ENCODE measurements at regions not wholly inside any gene's neighbourhood (a gene's known extent, or its start where the extent isn't known, plus 50 kb on each side); places are given as distances from the start of the nearest gene placed in this dataset.
"Not testable (repeated sequence)": the region's sequence is repeated elsewhere in the genome, so short reads cannot be mapped to it uniquely, and the experiment has no call there.

DNA sequence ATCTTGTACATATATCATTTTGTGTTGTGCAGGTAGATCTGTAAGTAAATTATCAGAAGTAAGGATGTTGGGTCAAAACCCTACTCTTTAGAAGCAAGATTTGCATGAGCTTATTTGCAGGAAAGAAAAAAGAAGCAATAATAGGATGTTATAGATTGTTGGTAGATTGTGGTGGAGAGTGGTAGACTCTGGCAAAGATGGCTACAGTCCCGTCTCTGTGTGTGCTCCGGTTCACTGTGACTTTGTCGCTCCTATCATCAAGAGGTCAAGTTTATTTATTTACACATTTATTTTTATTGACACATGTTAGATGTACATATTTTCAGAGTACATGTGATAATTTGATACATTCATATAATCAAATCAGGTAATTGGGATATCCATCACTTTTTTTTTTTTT, 81.0 kb upstream of the NDUFV2 start:
- DNase-seq = no peak

DNA sequence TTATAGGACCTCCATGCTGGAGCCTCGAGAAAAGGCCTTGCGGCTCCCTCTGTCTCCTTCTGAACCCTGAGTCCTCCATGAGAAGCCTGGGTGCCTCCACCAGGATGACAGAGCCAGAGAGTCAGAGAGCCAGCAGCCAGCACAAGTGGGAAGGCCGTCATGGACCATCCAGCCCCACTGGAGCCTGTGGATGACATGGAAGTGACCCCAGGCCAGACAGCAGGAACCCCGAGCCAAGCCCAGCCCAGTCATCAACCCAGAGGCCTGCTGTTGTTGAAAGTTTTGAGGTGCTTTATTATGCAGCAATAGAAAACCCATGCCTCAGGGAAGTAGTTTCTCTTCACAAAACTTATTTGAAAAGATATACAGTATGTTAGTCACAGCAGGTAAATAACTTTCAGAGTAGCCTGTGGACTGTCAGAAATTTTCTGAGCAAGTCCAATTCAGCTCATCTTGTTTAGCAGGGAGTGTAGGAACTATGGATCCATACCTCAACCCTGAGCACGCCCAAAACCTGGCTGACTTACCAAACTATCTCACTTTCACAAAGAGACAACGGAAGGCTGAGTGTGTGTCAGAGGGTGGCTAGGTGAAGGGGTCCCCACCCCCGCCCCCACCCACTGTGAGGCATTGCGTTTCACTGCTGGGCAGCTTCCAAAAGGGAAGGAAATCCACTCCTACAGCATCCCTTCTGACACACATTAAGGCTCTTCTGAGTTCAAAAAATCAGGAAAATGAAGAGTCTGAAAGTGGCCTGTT, 79.9 kb upstream of the NDUFV2 start:
- no peak for DNase-seq

GRCh38 chr18:9024031-9024646, 78.4 kb upstream of the NDUFV2 start:
- DNase-seq = not testable (repeated sequence)

DNA sequence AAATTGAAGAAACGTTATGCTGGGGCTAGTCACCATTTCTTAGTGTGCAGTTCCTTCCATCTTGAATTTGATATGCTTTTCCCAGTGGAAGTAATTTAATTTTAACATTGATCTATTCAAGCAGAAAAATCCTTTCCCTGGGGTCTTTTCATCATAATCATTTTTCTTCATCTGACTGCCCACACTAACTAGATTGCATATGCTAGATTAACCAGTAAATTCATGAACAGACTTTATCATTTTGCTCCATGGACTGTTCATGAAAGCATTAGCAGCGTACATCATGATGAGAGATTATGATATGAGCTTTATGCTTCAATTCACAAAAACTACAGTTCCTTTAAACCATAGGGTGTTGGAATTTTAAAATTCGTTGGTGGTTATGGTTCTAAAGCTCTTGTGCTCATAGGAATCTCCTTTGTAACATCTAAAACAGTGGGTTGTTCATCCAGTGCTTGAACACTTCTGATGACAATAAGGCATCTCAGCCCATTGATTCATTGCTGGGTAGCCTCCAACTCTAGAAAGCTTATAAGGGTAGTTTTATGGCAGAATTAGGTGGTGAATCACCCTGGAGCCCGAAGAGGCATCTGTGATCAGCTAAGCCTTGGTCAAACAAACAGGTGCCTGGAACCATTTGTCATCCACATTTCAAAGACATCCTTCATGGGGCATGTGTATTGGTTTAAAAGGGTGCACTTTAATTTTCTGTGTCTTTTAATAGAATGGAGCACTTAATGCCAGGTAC, 77.2 kb upstream of the NDUFV2 start:
- DNase-seq = no peak

- no peak for DNase-seq
These were observed 73.4 kb upstream of the NDUFV2 start for GRCh38 chr18:9029131-9029530.

DNA sequence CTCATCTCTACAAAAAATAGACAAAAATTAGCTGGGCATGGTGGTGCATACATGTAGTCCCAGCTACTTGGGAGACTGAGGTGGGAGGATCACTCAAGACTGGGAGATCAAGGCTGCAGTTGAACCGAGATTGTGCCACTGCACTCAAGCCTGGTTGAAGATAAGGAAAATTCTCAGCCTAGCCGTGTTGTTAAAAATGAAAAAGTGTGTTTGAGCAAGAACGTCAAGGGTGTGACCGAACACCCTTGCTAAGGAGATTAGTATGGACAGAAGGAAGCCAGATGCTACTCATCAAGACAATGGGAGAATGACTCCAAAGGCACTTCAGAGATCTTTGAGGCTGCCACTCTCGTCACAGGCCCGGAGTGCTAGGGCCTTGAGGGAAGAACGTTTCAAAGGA, 70.0 kb upstream of the NDUFV2 start:
- no peak for DNase-seq

- DNase-seq = no peak
These were observed 64.1 kb upstream of the NDUFV2 start for GRCh38 chr18:9038277-9038871.

- no peak for DNase-seq
These were observed 62.9 kb upstream of the NDUFV2 start for GRCh38 chr18:9039441-9040071.

DNA sequence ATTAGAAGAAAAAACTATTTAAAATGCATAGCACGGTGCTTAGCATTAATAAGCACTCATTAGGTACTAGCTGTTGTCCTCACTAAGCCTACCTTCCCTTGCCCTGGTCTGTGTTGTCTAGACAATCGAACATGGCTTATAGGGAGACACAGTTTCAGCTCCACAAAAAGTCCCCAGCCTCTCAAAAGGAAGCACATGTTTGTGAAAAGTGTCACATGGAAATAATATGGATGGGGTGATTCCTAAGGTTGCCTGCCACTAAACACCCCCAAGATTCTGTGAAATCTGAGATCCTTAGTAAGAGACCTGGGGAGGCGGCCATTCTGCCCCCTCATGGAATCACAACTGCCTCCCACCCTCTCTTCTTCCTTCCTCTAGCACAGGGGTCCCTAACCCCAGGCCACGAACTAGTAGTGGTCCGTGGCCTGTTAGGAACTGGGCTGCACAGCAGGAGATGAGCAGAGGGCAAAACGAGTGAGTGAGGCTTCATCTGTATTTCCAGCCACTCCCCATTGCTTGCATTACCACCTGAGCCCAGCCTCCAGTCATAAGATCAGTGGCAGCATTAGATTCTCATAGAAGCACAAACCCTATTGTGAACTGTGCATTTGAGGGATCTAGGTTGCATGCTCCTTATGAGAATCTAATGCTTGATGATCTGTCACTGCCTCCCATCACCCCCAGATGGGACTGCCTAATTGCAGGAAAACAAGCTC, 59.6 kb upstream of the NDUFV2 start:
- no peak for DNase-seq

DNA sequence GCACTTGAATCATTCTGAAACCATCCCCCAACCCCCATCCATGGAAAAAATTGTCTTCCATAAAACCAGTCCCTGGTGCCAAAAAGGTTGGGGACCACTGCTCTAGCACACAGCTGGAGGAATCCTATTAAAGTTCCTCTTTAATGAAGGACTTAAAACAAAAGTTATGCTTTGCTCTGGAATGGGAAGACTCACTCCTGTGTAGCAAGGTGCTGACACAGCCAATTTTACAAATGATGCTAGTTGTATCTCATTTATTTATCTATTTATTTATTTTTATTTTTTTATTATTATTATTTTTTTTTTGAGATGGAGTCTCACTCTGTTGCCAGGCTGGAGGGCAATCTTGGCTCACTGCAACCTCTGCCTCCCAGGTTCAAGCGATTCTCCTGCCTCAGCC, 58.9 kb upstream of the NDUFV2 start:
- DNase-seq = no peak

DNA sequence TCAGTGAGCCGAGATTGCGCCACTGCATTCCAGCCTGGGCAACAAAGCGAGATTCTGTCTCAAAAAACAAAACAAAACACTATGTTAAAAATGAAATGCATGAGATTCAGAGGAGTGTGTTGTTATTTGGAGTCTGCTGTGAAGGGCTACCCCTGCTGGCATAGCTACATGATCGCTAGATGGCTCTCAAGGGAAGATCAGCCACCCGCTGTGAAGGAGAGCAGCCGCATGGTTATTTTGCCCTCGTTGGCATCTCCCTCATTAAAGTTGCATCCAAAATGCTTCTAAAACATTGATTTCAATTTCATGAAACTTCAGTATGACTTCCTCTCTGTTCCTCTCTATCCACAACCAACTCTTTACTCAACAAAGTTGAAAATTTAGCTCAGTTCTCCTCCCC, 54.8 kb upstream of the NDUFV2 start:
- no peak for DNase-seq

DNA sequence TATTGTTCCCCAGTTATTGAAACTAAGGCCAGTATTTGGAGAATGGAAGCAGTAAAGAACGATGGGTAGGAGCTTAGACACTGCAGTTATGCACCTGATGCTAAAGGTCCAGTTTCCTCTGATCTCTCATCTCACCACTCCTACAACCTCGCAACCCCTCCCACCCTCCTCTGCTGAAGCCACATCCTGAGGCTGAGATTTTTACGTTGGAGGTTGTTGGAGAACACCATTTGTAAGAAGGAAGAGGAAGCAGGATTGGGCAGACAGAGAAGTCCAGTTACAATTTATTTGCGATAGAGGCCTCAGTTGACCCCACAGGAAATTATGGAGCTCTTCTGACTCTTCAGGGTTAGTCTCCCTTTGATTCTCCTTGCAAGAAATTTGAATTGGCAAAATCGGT, 54.3 kb upstream of the NDUFV2 start:
- DNase-seq = no peak

GRCh38 chr18:9048808-9049494, 53.5 kb upstream of the NDUFV2 start:
- no peak for DNase-seq

GRCh38 chr18:9049495-9049809, 53.0 kb upstream of the NDUFV2 start:
- no peak for DNase-seq

- DNase-seq = not testable (repeated sequence)
These were observed 51.7 kb upstream of the NDUFV2 start for GRCh38 chr18:9050628-9051284.
